ENCODE measurements at regions not wholly inside any gene's neighbourhood (a gene's known extent, or its start where the extent isn't known, plus 50 kb on each side); places are given as distances from the start of the nearest gene placed in this dataset.

GRCh38 chr2:136344339-136344738, 226.4 kb upstream of the CXCR4 start:
- peaks cover 3% of the 10 kb centered on the region for H3K9me3 Mint-ChIP-seq
- ChIA-PET CTCF (interaction anchor here (1.3 to 1.6 kb wide), 2 partner anchors 16 to 38 kb away, joined by 3 read pairs; no protein-coding TSS in a partner anchor), POLR2A (interaction anchor here (0.7 kb wide), 1 partner anchor 16 kb away, joined by 3 read pairs; no protein-coding TSS in a partner anchor)
- no peak for ATAC-seq
- no peak overlapping the region for H3K27ac Mint-ChIP-seq
- intact Hi-C loops (cut with micrococcal nuclease): no loop called here
- H3K27me3 Mint-ChIP-seq: no peaks in the 10 kb centered on the region
- DNase-seq: no peak
- TF ChIP-seq CTCF (IDR thresholded peaks at IDR 0.05): no peak
- H3K4me3 Mint-ChIP-seq: no peak overlapping the region
- no peaks in the 10 kb centered on the region for H3K4me1 Mint-ChIP-seq (ENCODE audit: low read depth)
- no peaks in the 10 kb centered on the region for H3K36me3 Mint-ChIP-seq (ENCODE audit: low read depth)

- Mint-ChIP-seq H3K9me3 (peaks cover 3% of the 10 kb centered on the region), H3K4me3 (no peak overlapping the region), H3K27ac (no peak overlapping the region), H3K4me1 (ENCODE audit: low read depth) (no peaks in the 10 kb centered on the region), H3K36me3 (ENCODE audit: low read depth) (no peaks in the 10 kb centered on the region), H3K27me3 (no peaks in the 10 kb centered on the region)
- no peak for TF ChIP-seq CTCF (IDR thresholded peaks at IDR 0.05)
- ChIA-PET CTCF (no interaction called here), POLR2A (no interaction called here)
- DNase-seq (no peak), ATAC-seq (no peak)
- intact Hi-C loops (cut with micrococcal nuclease): no loop called here
These were observed 224.2 kb upstream of the CXCR4 start for GRCh38 chr2:136342138-136342537.

- H3K27me3 Mint-ChIP-seq: no peaks in the 10 kb centered on the region
- H3K36me3 Mint-ChIP-seq (ENCODE audit: low read depth): no peaks in the 10 kb centered on the region
- H3K27ac Mint-ChIP-seq: no peak overlapping the region
- ATAC-seq (no peak), DNase-seq (no peak)
- intact Hi-C loops (cut with micrococcal nuclease): no loop called here
- TF ChIP-seq CTCF (IDR thresholded peaks at IDR 0.05): no peak
- H3K4me3 Mint-ChIP-seq: no peak overlapping the region
- peaks cover 2% of the 10 kb centered on the region for H3K4me1 Mint-ChIP-seq (ENCODE audit: low read depth)
- POLR2A ChIA-PET: no interaction called here
- H3K9me3 Mint-ChIP-seq: peaks cover 3% of the 10 kb centered on the region
- CTCF ChIA-PET: no interaction called here
These were observed 217.0 kb upstream of the CXCR4 start for GRCh38 chr2:136334967-136335366.

GRCh38 chr2:136332436-136333095, 214.6 kb upstream of the CXCR4 start:
- H3K4me1 Mint-ChIP-seq (ENCODE audit: low read depth): peaks cover 15% of the 10 kb centered on the region
- POLR2A ChIA-PET: no interaction called here
- CTCF ChIA-PET: no interaction called here

GRCh38 chr2:136331226-136331625, 213.3 kb upstream of the CXCR4 start:
- H3K36me3 Mint-ChIP-seq (ENCODE audit: low read depth): no peaks in the 10 kb centered on the region
- no peak for TF ChIP-seq CTCF (IDR thresholded peaks at IDR 0.05)
- no peak for ATAC-seq
- ChIA-PET CTCF (no interaction called here), POLR2A (no interaction called here)
- intact Hi-C loops (cut with micrococcal nuclease): no loop called here
- H3K4me1 Mint-ChIP-seq (ENCODE audit: low read depth): peaks cover 25% of the 10 kb centered on the region
- no peak overlapping the region for H3K27ac Mint-ChIP-seq
- no peak for DNase-seq
- no peak overlapping the region for H3K4me3 Mint-ChIP-seq
- H3K9me3 Mint-ChIP-seq: no peaks in the 10 kb centered on the region
- no peaks in the 10 kb centered on the region for H3K27me3 Mint-ChIP-seq

More at GRCh38 chr2:136332436-136333095, 214.6 kb upstream of the CXCR4 start:
- no peak overlapping the region for H3K4me3 Mint-ChIP-seq
- ATAC-seq: no peak
- no peaks in the 10 kb centered on the region for H3K36me3 Mint-ChIP-seq (ENCODE audit: low read depth)
- no peaks in the 10 kb centered on the region for H3K9me3 Mint-ChIP-seq
- no peak for TF ChIP-seq CTCF (IDR thresholded peaks at IDR 0.05)
- intact Hi-C loops (cut with micrococcal nuclease): no loop called here
- no peaks in the 10 kb centered on the region for H3K27me3 Mint-ChIP-seq
- DNase-seq: no peak
- no peak overlapping the region for H3K27ac Mint-ChIP-seq

Data from activated CD8-positive, alpha-beta T cell treated with anti-CD3 and anti-CD28 coated beads for 36 hours (primary cell).